GM12892 (cell line): ENCODE measurements at regions not wholly inside any gene's neighbourhood (a gene's known extent, or its start where the extent isn't known, plus 50 kb on each side); places are given as distances from the start of the nearest gene placed in this dataset.

Experiments
- POLR2A ChIP-seq: IDR thresholded peaks from 2 replicates; pipeline ENCODE4 v1.6.1; 2011; ENCODE audit warnings: low read depth, low read length, control low read depth
- POLR2AphosphoS5 ChIP-seq: IDR thresholded peaks from 2 replicates; pipeline ENCODE4 v1.6.1; 2011; ENCODE audit warnings: low read depth, low read length, control low read depth
- TAF1 ChIP-seq: IDR thresholded peaks from 2 replicates; pipeline ENCODE4 v1.6.1; 2011; ENCODE audit warnings: low read depth, mild to moderate bottlenecking, control low read depth, low read length, borderline replicate concordance

DNA sequence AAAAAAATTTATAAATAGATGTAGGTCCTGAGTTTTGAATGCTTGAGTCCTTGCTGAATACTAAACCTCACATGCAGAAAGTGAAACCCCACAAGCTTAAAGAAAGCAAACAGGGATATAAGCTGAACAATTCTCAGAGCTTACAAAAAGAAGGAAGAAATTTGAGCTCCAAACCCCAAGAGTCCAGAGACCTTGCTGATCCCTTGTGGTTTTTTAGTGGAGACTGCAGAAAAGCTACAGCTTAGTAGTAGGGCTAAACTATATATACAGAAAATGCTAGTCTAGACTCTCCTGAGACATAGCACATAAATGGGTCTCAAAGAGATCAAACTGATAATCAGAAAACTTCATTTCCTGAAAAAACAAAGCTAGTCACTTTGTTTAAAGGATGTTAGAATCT is 1548.1 kb upstream of the ZEB2 start:
- TF ChIP-seq POLR2A = no peak
- no peak for TF ChIP-seq TAF1
- no peak for TF ChIP-seq POLR2AphosphoS5
